22Rv1 (cell line): ENCODE measurements at regions not wholly inside any gene's neighbourhood (a gene's known extent, or its start where the extent isn't known, plus 50 kb on each side); places are given as distances from the start of the nearest gene placed in this dataset.

Experiments
- ZFX ChIP-seq: fragments of 450-650 bp; IDR thresholded peaks from 2 replicates; pipeline ENCODE4 v1.6.1; 2017; ENCODE audit warnings: antibody characterized with exemption, borderline replicate concordance
- TF ChIP-seq, protein P1 (sequence below): fragments of 450-650 bp; IDR thresholded peaks from 2 replicates; pipeline ENCODE4 v1.5.1; 2017; ENCODE audit warnings: mild to moderate bottlenecking

DNA sequence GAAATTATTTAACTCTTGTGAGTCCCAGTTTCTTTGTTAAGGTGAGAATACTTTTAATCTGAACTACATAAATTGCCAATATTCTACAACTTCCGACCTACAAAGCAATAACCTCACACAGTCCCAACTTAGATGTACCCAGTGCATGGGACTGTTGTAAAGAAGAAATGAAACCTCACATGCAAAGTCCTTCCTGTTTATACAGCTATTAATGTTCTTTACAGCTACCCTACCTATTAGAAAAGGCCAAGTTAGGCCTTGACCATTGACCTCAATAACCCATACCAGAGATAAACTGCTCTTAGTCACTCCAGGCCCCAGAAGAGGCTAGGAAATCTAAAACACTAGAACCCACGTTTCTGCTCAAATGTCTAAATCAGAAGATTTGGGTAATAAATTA, 920.1 kb upstream of the TENM3 start:
- TF ChIP-seq, protein P1, sequence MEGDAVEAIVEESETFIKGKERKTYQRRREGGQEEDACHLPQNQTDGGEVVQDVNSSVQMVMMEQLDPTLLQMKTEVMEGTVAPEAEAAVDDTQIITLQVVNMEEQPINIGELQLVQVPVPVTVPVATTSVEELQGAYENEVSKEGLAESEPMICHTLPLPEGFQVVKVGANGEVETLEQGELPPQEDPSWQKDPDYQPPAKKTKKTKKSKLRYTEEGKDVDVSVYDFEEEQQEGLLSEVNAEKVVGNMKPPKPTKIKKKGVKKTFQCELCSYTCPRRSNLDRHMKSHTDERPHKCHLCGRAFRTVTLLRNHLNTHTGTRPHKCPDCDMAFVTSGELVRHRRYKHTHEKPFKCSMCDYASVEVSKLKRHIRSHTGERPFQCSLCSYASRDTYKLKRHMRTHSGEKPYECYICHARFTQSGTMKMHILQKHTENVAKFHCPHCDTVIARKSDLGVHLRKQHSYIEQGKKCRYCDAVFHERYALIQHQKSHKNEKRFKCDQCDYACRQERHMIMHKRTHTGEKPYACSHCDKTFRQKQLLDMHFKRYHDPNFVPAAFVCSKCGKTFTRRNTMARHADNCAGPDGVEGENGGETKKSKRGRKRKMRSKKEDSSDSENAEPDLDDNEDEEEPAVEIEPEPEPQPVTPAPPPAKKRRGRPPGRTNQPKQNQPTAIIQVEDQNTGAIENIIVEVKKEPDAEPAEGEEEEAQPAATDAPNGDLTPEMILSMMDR: no peak
- no peak for TF ChIP-seq ZFX
